Thyroid gland (tissue), 4 donors: ENCODE measurements at regions not wholly inside any gene's neighbourhood (a gene's known extent, or its start where the extent isn't known, plus 50 kb on each side); places are given as distances from the start of the nearest gene placed in this dataset.

Source experiments
- CTCF ChIP-seq, 6 experiments: fragments of 200-600 bp in 3 of 6; fragments of 450-650 bp in 3 of 6; sonication (generic) in 3 of 6; IDR thresholded peaks; one replicate each; pipeline ENCODE4 v1.5.1; 2016 to 2019; ENCODE audit warnings: antibody characterized with exemption in 6 of 6, mild to moderate bottlenecking in 2 of 6, inconsistent platforms in 1 of 6, moderate library complexity in 1 of 6
- POLR2A ChIP-seq, 2 donors: fragments of 450-650 bp; IDR thresholded peaks; one replicate each; pipeline ENCODE4 v1.6.1; 2017; ENCODE audit warnings: antibody characterized with exemption in 2 of 2, mild to moderate bottlenecking in 2 of 2, moderate library complexity in 1 of 2

GRCh38 chr7:1320616-1321240, 88.1 kb downstream of the UNCX start:
- TF ChIP-seq CTCF (IDR thresholded peaks at IDR 0.05) (no peak), POLR2A (IDR thresholded peaks at IDR 0.05) (no peak)
